ENCODE measurements at regions not wholly inside any gene's neighbourhood (a gene's known extent, or its start where the extent isn't known, plus 50 kb on each side); places are given as distances from the start of the nearest gene placed in this dataset.

GRCh38 chr14:100638211-100638855 is 51.1 kb upstream of the BEGAIN start:
- in situ Hi-C loops (cut with HindIII; ENCODE audit: low sequenced_read_pairs) = no loop called here

DNA sequence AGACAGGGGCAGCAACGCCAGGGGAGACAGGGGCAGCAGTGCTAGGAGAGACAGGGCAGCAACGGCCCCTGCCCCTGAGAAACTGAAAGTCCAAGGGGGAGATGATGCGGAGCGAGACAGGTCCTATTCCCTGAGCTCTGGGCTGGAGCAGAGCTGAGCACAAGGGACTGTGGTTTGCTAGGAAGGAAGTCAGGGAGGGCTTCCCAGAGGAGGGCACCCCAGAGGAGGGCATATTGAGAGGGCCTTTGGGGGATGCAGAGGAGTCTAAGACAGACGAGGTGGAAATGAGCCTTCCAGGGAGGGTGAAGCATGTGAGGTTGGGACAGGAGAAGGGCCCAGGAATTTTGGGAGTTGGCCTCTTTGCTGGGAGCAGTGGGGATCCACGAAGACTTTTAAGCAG is 52.1 kb upstream of the BEGAIN start:
- in situ Hi-C loops (cut with HindIII; ENCODE audit: low sequenced_read_pairs) = no loop called here

GRCh38 chr14:100640471-100641273 is 53.5 kb upstream of the BEGAIN start:
- in situ Hi-C loops (cut with HindIII; ENCODE audit: low sequenced_read_pairs) = no loop called here

- in situ Hi-C loops (cut with HindIII; ENCODE audit: low sequenced_read_pairs) = no loop called here
Measured at GRCh38 chr14:100641274-100641860, 54.1 kb upstream of the BEGAIN start.

DNA sequence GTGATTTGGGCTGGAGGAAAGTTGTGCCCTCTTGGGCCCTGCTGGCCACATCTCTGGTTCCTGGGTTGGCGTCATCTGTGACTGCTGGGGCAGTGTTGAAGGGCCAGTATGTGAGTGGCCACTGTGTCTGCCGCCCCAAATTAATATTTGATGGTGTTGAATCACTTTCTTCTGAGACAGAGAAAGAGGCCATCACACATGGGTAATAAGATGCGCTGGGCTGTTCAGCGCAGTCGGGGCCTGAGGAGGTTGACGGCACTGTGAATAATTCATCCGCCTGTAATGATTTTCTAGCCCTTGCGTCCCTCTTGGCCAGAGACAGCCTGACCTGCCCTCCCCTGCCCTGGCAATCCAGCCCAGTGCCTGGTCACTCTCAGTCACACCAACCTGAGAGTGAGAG is 56.2 kb upstream of the BEGAIN start:
- in situ Hi-C loops (cut with HindIII; ENCODE audit: low sequenced_read_pairs) = no loop called here

DNA sequence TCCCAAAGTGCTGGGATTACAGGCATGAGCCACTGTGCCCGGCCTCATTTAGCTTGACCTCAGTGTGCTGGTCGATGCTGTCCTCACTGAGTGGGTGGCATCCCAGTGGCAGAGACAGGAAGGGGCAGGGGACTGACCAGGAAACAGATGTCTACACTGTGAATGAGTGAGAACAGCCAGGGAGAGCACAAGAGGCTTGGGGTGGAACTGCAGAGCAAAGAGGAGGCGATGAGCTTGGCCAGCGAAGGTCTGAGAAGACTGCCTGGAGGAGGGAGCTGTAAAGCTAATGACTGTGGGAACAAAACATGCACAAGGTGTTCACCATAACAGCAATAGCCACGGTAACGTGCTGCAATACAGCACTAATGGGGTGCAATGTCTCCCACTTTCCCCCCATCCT is 57.2 kb upstream of the BEGAIN start:
- in situ Hi-C loops (cut with HindIII; ENCODE audit: low sequenced_read_pairs) = no loop called here

- in situ Hi-C loops (cut with HindIII; ENCODE audit: low sequenced_read_pairs) = loop anchor here (5.0 kb wide), 1 partner anchor 257 kb away; no protein-coding TSS in a partner anchor
Measured at GRCh38 chr14:100644784-100645183, 57.6 kb upstream of the BEGAIN start.

DNA sequence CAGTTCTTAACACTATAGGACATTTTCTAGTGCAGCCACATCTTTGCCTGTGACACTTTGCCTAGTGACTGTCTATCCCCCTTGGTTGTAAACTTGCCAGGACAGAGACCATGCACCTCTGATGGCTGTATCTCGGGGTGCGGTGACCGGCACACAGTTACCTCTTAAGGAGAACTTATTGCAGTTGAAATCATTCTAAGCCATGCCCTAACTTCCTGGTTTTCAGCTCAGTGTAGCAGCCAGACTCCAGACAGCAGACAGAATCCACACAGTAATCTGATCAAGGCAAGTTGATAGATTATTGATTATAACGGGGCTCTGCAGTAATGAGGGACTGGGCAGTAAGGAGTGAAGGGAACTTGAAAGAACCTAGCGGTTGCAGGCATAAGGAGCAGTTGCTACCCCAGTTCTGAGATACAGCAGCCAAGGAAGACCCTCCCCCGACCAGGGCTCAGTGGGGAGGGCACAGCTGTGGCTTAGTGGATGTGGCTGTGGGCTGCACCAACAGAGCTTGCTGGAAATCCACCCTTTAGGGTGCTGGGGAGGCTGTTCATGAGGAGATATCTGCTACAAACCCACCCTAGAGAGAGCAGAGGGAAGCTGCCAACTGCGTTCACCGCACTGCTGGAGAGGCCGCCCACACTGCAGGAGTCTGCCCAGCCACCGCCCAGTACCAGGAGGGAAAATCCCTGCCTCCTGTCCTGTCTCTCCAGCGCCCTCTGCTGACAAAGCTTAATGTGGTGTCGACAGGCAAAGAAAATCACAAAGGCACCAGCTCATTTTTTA is 58.2 kb upstream of the BEGAIN start:
- in situ Hi-C loops (cut with HindIII; ENCODE audit: low sequenced_read_pairs) = loop anchor here (5.0 kb wide), 1 partner anchor 258 kb away; no protein-coding TSS in a partner anchor

DNA sequence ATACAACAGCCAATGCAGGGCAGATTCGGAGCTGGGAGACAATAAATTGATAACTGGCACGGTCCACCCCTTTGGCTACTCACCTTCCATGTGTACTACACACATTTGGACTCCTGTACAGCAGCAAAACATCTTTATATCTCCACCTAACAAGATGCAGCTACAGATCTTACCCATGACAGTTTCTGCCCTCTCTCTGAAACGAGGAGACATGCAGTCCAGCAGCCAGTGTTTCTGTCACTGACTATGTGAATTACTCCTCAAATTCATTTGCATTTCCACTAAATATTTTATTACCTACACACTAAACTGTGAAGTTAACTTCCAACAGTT is 58.7 kb upstream of the BEGAIN start:
- in situ Hi-C loops (cut with HindIII; ENCODE audit: low sequenced_read_pairs) = loop anchor here (5.0 kb wide), 1 partner anchor 259 kb away; no protein-coding TSS in a partner anchor

DNA sequence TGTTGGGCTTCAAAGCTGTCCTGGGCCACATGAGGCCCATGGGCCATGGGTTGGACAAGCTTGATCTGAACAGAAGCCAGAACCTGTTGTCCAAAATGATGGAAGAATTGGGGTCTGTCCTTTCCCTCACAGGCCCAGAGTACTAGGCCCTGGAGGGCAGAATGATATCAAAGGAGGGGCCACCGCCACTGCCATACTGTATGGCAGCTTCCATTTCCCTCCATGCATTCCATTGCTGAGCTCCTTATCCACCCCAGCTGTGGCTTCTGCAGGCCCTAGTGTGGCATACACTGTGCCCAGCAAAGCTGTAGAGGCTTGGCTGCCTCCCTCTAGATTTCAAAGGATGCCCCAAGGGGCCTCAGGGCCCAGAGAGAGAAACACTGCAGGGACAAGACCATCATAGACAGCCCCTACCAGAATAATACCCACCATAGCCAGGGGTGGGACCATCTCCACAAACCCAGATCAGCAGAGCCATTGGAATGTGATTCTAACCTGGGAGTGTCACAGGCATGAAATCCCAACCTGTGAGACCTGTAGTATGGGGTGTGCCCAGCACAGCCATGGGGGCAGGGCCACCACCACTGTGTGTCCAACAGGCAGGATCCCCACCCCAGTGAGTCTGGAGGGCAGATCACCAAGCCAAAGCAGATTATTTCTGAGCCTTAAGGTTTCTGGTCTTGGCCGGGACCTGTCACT is 61.4 kb upstream of the BEGAIN start:
- in situ Hi-C loops (cut with HindIII; ENCODE audit: low sequenced_read_pairs) = loop anchor here (5.0 kb wide), 1 partner anchor 261 kb away; no protein-coding TSS in a partner anchor

DNA sequence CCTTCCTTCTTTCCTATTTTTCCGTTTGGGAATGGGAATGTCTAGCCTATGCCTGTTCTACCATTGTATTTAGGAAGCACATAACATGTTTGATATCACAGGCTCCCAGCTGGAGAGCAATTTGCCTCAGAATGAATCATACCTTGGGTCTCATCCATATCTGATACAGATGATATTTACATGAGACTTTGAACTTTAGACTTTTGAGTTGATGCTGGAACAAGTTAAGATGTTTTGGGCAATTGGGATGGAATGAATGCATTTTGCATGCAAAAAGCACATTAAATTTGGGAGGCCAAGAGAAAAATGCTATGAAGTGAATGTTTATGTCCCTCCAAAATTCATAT is 61.9 kb upstream of the BEGAIN start:
- in situ Hi-C loops (cut with HindIII; ENCODE audit: low sequenced_read_pairs) = loop anchor here (5.0 kb wide), 1 partner anchor 262 kb away; no protein-coding TSS in a partner anchor

GRCh38 chr14:100651999-100652508 is 64.8 kb upstream of the BEGAIN start:
- in situ Hi-C loops (cut with HindIII; ENCODE audit: low sequenced_read_pairs) = loop anchor here (25.0 kb wide), 1 partner anchor 985 kb away; no protein-coding TSS in a partner anchor

- in situ Hi-C loops (cut with HindIII; ENCODE audit: low sequenced_read_pairs) = loop anchor here (25.0 kb wide), 1 partner anchor 985 kb away; no protein-coding TSS in a partner anchor
Measured at GRCh38 chr14:100652744-100653143, 65.5 kb upstream of the BEGAIN start.

GRCh38 chr14:100653409-100653808 is 66.2 kb upstream of the BEGAIN start:
- in situ Hi-C loops (cut with HindIII; ENCODE audit: low sequenced_read_pairs) = loop anchor here (25.0 kb wide), 1 partner anchor 984 kb away; no protein-coding TSS in a partner anchor

DNA sequence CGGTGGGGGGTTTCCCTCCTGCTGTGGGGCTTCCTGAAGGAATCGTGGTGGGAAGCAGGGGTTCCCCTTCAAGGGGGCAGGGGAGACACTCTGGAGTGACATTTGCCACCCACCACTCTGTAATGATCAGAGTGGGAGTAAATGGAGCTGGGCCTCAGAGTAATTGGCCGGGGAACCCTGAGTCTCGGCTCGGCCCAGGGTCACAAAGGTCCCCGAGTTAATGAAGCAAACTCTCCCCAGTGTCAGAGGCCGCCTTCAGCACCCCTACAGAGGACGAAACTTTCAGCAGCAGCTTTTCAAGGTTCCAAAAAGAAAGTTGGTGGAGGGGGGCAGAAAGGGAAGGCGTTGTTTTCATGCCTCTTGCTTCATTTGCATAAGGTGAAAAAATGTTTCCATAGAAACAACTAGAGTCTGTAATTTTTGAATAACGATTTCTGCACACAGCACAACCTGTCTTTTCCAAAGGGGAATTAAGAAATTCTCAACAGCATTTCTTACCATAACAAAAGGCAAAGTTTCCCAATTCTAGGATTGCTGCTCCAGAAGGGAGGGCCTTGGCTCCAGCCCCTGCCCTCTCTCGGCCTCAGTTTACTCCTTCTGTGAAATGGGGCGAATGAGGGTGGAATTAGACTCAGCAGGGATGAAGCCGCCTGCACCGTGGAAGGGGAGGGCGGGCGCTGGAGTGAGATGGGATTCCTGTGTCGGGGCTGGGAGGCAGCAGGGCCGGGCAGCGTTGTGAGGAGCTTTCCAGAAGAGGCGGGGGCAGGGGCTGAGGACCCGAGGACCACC is 67.0 kb upstream of the BEGAIN start:
- in situ Hi-C loops (cut with HindIII; ENCODE audit: low sequenced_read_pairs) = loop anchor here (25.0 kb wide), 1 partner anchor 983 kb away; no protein-coding TSS in a partner anchor

DNA sequence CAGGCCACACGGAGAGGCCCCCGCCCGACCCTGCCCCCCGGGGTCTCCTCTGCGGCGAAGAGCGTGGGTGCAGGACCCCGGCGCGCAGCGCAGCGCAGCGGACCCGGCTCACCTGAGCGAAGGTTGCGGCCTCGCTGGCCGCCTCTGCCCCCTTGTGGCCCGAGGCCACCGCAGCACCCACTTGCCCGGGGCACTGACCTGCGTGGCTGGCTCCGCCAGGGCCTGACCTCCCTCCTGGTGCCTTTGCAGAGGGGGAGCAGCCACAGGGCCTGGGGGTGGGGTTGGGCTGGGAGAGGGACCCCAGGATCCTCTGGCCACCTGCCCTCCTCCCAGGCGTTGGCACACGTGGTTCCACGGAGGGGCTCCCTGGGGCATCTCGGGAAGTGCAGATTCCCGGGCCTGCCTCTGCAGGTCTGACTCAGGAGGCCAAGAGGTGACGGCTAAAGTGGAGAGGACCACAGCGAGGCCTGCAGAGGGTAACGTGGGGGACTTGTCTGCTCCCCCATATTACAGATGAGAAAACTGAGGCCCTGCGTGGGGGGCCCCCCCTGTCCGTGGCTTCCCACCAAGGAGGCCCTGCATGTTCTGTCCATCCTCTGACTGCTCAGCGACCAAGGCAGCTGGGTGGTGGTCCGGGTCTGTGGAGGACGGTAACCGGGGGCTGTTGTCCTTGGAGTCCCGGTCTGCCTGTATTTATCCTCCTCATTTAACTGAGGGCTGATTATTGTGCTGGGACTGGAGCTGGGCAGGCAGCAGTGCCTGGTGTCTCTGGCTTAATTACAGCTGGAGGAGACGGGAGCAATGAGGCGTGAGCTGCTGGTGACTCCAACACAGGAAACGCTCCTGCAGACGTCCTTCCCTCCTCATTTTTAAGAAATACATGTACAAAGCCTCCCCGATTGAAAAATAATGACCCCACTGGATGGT is 67.9 kb upstream of the BEGAIN start:
- in situ Hi-C loops (cut with HindIII; ENCODE audit: low sequenced_read_pairs) = loop anchor here (25.0 kb wide), 1 partner anchor 982 kb away; no protein-coding TSS in a partner anchor

- in situ Hi-C loops (cut with HindIII; ENCODE audit: low sequenced_read_pairs) = loop anchor here (25.0 kb wide), 1 partner anchor 982 kb away; no protein-coding TSS in a partner anchor
Measured at GRCh38 chr14:100655741-100656085, 68.5 kb upstream of the BEGAIN start.

- in situ Hi-C loops (cut with HindIII; ENCODE audit: low sequenced_read_pairs) = loop anchor here (25.0 kb wide), 1 partner anchor 980 kb away; no protein-coding TSS in a partner anchor
Measured at GRCh38 chr14:100656996-100657395, 69.7 kb upstream of the DLK1 start.

All from DLD1 (cell line).